ENCODE measurements at regions not wholly inside any gene's neighbourhood (a gene's known extent, or its start where the extent isn't known, plus 50 kb on each side); places are given as distances from the start of the nearest gene placed in this dataset.

- TF ChIP-seq, protein P1, sequence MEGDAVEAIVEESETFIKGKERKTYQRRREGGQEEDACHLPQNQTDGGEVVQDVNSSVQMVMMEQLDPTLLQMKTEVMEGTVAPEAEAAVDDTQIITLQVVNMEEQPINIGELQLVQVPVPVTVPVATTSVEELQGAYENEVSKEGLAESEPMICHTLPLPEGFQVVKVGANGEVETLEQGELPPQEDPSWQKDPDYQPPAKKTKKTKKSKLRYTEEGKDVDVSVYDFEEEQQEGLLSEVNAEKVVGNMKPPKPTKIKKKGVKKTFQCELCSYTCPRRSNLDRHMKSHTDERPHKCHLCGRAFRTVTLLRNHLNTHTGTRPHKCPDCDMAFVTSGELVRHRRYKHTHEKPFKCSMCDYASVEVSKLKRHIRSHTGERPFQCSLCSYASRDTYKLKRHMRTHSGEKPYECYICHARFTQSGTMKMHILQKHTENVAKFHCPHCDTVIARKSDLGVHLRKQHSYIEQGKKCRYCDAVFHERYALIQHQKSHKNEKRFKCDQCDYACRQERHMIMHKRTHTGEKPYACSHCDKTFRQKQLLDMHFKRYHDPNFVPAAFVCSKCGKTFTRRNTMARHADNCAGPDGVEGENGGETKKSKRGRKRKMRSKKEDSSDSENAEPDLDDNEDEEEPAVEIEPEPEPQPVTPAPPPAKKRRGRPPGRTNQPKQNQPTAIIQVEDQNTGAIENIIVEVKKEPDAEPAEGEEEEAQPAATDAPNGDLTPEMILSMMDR (conservative IDR thresholded peaks at IDR 0.05) = no peak
- no peak for TF ChIP-seq EZH2 (IDR thresholded peaks at IDR 0.05; ENCODE audit: low read depth)
Measured at GRCh38 chr2:67329951-67330350, 67.2 kb upstream of the ETAA1 start.
